ENCODE measurements at regions not wholly inside any gene's neighbourhood (a gene's known extent, or its start where the extent isn't known, plus 50 kb on each side); places are given as distances from the start of the nearest gene placed in this dataset.

DNA sequence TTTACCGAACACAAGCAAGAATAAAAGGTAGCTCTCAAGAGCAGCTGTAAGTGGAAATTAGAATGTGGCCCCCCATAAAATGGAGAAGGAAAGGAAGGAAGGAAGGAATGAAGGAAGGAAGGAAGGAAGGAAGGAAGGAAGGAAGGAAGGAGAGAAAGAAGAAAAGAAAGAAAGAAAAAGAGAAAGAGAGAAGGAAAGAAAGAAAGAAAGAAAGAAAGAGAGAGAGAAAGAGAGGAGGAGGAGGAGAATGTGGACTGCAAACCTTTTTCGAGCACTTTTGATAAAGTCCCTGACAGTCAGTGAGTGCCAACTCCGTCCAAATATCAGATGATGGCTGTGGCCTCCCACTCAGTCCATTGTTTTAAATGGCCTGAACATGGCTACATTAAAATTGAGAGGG lies 53.8 kb upstream of the SNX2 start:
- DNase-seq (ENCODE audit: low spot score): no peak

DNA sequence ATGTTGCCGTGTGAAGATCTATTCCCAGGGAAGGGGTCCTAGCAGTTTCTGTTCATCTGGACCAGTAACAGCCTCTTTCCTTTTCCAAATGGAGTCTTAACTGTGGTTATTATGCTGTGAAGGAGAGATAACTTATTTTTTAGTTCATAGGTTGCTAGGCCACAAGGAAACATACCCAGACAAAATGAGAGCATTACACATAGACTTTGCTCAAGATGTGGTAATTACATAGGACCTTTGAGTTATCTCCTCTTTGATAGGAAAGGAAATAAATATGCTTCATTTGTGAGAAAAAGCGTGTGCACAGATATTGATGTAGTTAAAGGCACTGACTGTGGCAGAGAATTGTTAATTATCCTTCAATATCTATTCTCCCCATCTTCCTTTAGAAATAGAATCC lies 52.5 kb upstream of the SNX2 start:
- DNase-seq (ENCODE audit: low spot score): no peak

GRCh38 chr5:122723606-122724352 lies 51.1 kb upstream of the SNX2 start:
- DNase-seq (ENCODE audit: low spot score): peak; percentile 21

Data from Ammon's horn (tissue), 1 donor.